PC-3 (cell line): ENCODE measurements at regions not wholly inside any gene's neighbourhood (a gene's known extent, or its start where the extent isn't known, plus 50 kb on each side); places are given as distances from the start of the nearest gene placed in this dataset.

Experiments used
- ATAC-seq: fragments of 200-7000 bp; cut with Tn5 transposase; 2 replicates; pipeline ENCODE4 v1.9.1; 2020; ENCODE audit warnings: mild to moderate bottlenecking, moderate library complexity
- BruUV-seq: library from RNA; stranded (reverse); fragments of 400-500 nt; replicated peaks from 2 replicates; lab custom pipeline; 2021; lab: Mats Ljungman, UMichigan
- CTCF ChIA-PET: fragments of 300-600 bp; sonication (Branson Sonifier 250); formaldehyde crosslinking; loops from one replicate; lab custom pipeline; 2022; ENCODE audit warnings: antibody characterized with exemption; lab: Charles Lee
- POLR2A ChIA-PET: fragments of 300-600 bp; sonication (Branson Sonifier 250); formaldehyde crosslinking; loops from one replicate; lab custom pipeline; 2022; ENCODE audit warnings: antibody characterized with exemption; ENCODE audit not compliant: unreplicated experiment; lab: Charles Lee
- DNase-seq: peaks from one replicate; pipeline ENCODE4 v3.0.0-alpha.2; 2015
- H2AFZ ChIP-seq: fragments of 300-600 bp; sonication (generic); 2 replicates; pipeline ENCODE4 v1.6.0; 2016; ENCODE audit warnings: antibody characterized with exemption, low read length
- H3F3A ChIP-seq: fragments of 300-600 bp; sonication (generic); one replicate; pipeline ENCODE4 v1.6.0; 2017; ENCODE audit warnings: antibody characterized with exemption, low read length, control low read depth, mild to moderate bottlenecking; ENCODE audit not compliant: unreplicated experiment
- H3K27ac ChIP-seq: fragments of 300-600 bp; sonication (generic); 2 replicates; pipeline ENCODE4 v1.5.1; 2016; ENCODE audit warnings: mild to moderate bottlenecking, low read length
- H3K27me3 ChIP-seq: fragments of 300-600 bp; sonication (generic); 2 replicates; pipeline ENCODE4 v1.6.1; 2016; ENCODE audit warnings: low read length, mixed read lengths
- H3K36me3 ChIP-seq: fragments of 300-600 bp; sonication (generic); 2 replicates; pipeline ENCODE4 v1.6.1; 2016; ENCODE audit warnings: low read depth, mixed run types, low read length, mixed read lengths
- H3K4me1 ChIP-seq: fragments of 300-600 bp; sonication (generic); 2 replicates; pipeline ENCODE4 v1.5.1; 2016; ENCODE audit warnings: low read length; ENCODE audit not compliant: insufficient read depth
- H3K4me2 ChIP-seq: fragments of 300-600 bp; sonication (generic); 2 replicates; pipeline ENCODE4 v1.6.0; 2016; ENCODE audit warnings: low read length
- H3K4me3 ChIP-seq: fragments of 300-600 bp; sonication (generic); 2 replicates; pipeline ENCODE4 v1.5.1; 2016; ENCODE audit warnings: mild to moderate bottlenecking, low read length, mixed read lengths
- H3K79me2 ChIP-seq: fragments of 300-600 bp; sonication (generic); 2 replicates; pipeline ENCODE4 v1.6.1; 2017; ENCODE audit warnings: low read length, mixed read lengths
- H3K9ac ChIP-seq: fragments of 300-600 bp; sonication (generic); 2 replicates; pipeline ENCODE4 v1.6.0; 2016; ENCODE audit warnings: mild to moderate bottlenecking, low read length
- H3K9me2 ChIP-seq: fragments of 300-600 bp; sonication (generic); replicated peaks from 2 replicates; pipeline ENCODE4 v1.6.1; 2016; ENCODE audit warnings: mixed run types, low read length, mixed read lengths
- H3K9me3 ChIP-seq: fragments of 300-600 bp; sonication (generic); 2 replicates; pipeline ENCODE4 v1.6.1; 2016; ENCODE audit warnings: low read length, mixed read lengths
- H4K20me1 ChIP-seq: fragments of 300-600 bp; sonication (generic); 2 replicates; pipeline ENCODE4 v1.6.1; 2016; ENCODE audit warnings: low read length, mixed read lengths
- EZH2 ChIP-seq: fragments of 300-600 bp; sonication (generic); IDR thresholded peaks from one replicate; pipeline ENCODE4 v1.6.1; 2017; ENCODE audit warnings: antibody characterized with exemption, mild to moderate bottlenecking, low read length; ENCODE audit not compliant: unreplicated experiment
- EZH2phosphoT487 ChIP-seq: fragments of 300-600 bp; sonication (generic); IDR thresholded peaks from 2 replicates; pipeline ENCODE4 v1.6.1; 2018; ENCODE audit warnings: mild to moderate bottlenecking, antibody characterized with exemption, low read length, borderline replicate concordance
- intact Hi-C: fragments of 100-400 bp; cut with micrococcal nuclease; formaldehyde crosslinking; loops from 2 replicates; pipeline ENCODE4 v1.9.0; 2023
- TF ChIP-seq, protein P1 (sequence below): fragments of 300-600 bp; sonication (generic); conservative IDR thresholded peaks from 2 replicates; pipeline ENCODE4 v1.5.1; 2017; ENCODE audit warnings: antibody characterized with exemption, low read depth, mild to moderate bottlenecking, low read length

- no peaks in the 10 kb centered on the region for H3K9me2 ChIP-seq
- TF ChIP-seq EZH2phosphoT487, result no peak
- H4K20me1 ChIP-seq, result no peaks in the 10 kb centered on the region
- intact Hi-C loops, result no loop called here
- no peaks in the 10 kb centered on the region for H3K27me3 ChIP-seq
- DNase-seq (no peak), ATAC-seq (no peak)
- H2AFZ ChIP-seq, result no peak overlapping the region
- H3K79me2 ChIP-seq, result no peaks in the 10 kb centered on the region
- POLR2A ChIA-PET, result no interaction called here
- no peak overlapping the region for H3K4me2 ChIP-seq
- CTCF ChIA-PET, result no interaction called here
- no peaks in the 10 kb centered on the region for H3F3A ChIP-seq
- no peaks in the 10 kb centered on the region for H3K9me3 ChIP-seq
- H3K4me3 ChIP-seq, result no peak overlapping the region
- H3K36me3 ChIP-seq, result no peaks in the 10 kb centered on the region
- no TSS peak for BruUV-seq
- H3K4me1 ChIP-seq, result no peaks in the 10 kb centered on the region
- no peak overlapping the region for H3K27ac ChIP-seq
- H3K9ac ChIP-seq, result no peak overlapping the region
Measured at GRCh38 chr7:8371742-8372141, 61.7 kb upstream of the NXPH1 start.

- TF ChIP-seq, protein P1, sequence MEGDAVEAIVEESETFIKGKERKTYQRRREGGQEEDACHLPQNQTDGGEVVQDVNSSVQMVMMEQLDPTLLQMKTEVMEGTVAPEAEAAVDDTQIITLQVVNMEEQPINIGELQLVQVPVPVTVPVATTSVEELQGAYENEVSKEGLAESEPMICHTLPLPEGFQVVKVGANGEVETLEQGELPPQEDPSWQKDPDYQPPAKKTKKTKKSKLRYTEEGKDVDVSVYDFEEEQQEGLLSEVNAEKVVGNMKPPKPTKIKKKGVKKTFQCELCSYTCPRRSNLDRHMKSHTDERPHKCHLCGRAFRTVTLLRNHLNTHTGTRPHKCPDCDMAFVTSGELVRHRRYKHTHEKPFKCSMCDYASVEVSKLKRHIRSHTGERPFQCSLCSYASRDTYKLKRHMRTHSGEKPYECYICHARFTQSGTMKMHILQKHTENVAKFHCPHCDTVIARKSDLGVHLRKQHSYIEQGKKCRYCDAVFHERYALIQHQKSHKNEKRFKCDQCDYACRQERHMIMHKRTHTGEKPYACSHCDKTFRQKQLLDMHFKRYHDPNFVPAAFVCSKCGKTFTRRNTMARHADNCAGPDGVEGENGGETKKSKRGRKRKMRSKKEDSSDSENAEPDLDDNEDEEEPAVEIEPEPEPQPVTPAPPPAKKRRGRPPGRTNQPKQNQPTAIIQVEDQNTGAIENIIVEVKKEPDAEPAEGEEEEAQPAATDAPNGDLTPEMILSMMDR, result no peak
- TF ChIP-seq EZH2phosphoT487, result no peak
- TF ChIP-seq EZH2, result no peak
- no peaks in the 10 kb centered on the region for H3F3A ChIP-seq
- no peaks in the 10 kb centered on the region for H3K27me3 ChIP-seq
- intact Hi-C loops, result no loop called here
- no peak overlapping the region for H3K27ac ChIP-seq
- no peaks in the 10 kb centered on the region for H3K36me3 ChIP-seq
- CTCF ChIA-PET, result no interaction called here
- POLR2A ChIA-PET, result no interaction called here
- H3K9me3 ChIP-seq, result no peaks in the 10 kb centered on the region
- ATAC-seq, result no peak
- no peak overlapping the region for H3K4me3 ChIP-seq
- BruUV-seq, result no TSS peak
- H3K9ac ChIP-seq, result no peak overlapping the region
- H3K79me2 ChIP-seq, result no peaks in the 10 kb centered on the region
- H3K4me2 ChIP-seq, result no peak overlapping the region
- no peaks in the 10 kb centered on the region for H3K9me2 ChIP-seq
- no peak for DNase-seq
- no peaks in the 10 kb centered on the region for H4K20me1 ChIP-seq
- no peak overlapping the region for H2AFZ ChIP-seq
- H3K4me1 ChIP-seq, result no peaks in the 10 kb centered on the region
Measured at GRCh38 chr7:8373851-8374250, 59.6 kb upstream of the NXPH1 start.

- H3K27ac ChIP-seq, result no peak overlapping the region
- DNase-seq (no peak), ATAC-seq (no peak)
- no peak for TF ChIP-seq EZH2
- TF ChIP-seq, protein P1, result no peak
- H3K4me1 ChIP-seq, result no peaks in the 10 kb centered on the region
- no TSS peak for BruUV-seq
- no peaks in the 10 kb centered on the region for H4K20me1 ChIP-seq
- no peak overlapping the region for H3K9ac ChIP-seq
- H3K27me3 ChIP-seq, result peaks cover 8% of the 10 kb centered on the region
- H3K9me3 ChIP-seq, result no peaks in the 10 kb centered on the region
- intact Hi-C loops, result no loop called here
- no peaks in the 10 kb centered on the region for H3K79me2 ChIP-seq
- POLR2A ChIA-PET, result no interaction called here
- no peak overlapping the region for H3K4me3 ChIP-seq
- no peaks in the 10 kb centered on the region for H3K9me2 ChIP-seq
- H3F3A ChIP-seq, result no peaks in the 10 kb centered on the region
- H2AFZ ChIP-seq, result no peak overlapping the region
- H3K36me3 ChIP-seq, result no peaks in the 10 kb centered on the region
- no peak overlapping the region for H3K4me2 ChIP-seq
- CTCF ChIA-PET, result no interaction called here
Measured at GRCh38 chr7:8378349-8379019, 54.9 kb upstream of the NXPH1 start.
